Loucy (cell line): ENCODE measurements at regions not wholly inside any gene's neighbourhood (a gene's known extent, or its start where the extent isn't known, plus 50 kb on each side); places are given as distances from the start of the nearest gene placed in this dataset.
A peak's percentile ranks its signal among the peaks of the same experiment; 100 is the strongest.

Source experiments
- H2AFZ ChIP-seq: fragments of 200-600 bp; sonication (generic); 2 replicates; pipeline ENCODE4 v1.6.0; 2016; ENCODE audit warnings: antibody characterized with exemption, mild to moderate bottlenecking, low read length, moderate library complexity
- H3F3A ChIP-seq: fragments of 200-600 bp; 2 replicates; pipeline ENCODE4 v1.6.0; 2016; ENCODE audit warnings: antibody characterized with exemption, low read depth, mild to moderate bottlenecking
- H3K27me3 ChIP-seq: fragments of 200-600 bp; sonication (generic); 2 replicates; pipeline ENCODE4 v1.6.1; 2014; ENCODE audit warnings: low read length, mild to moderate bottlenecking; ENCODE audit not compliant: insufficient read depth, poor library complexity, severe bottlenecking
- H3K36me3 ChIP-seq: fragments of 200-600 bp; sonication (generic); 2 replicates; pipeline ENCODE4 v1.6.1; 2016; ENCODE audit warnings: low read length; ENCODE audit not compliant: insufficient read depth
- H3K4me1 ChIP-seq: fragments of 200-600 bp; sonication (generic); 2 replicates; pipeline ENCODE4 v1.5.1; 2014; ENCODE audit warnings: low read length, mild to moderate bottlenecking; ENCODE audit not compliant: insufficient read depth, poor library complexity, severe bottlenecking
- H3K4me2 ChIP-seq: fragments of 200-600 bp; sonication (generic); 2 replicates; pipeline ENCODE4 v1.6.0; 2014; ENCODE audit warnings: antibody characterized with exemption, low read length, low read depth, mild to moderate bottlenecking; ENCODE audit not compliant: poor library complexity, severe bottlenecking
- H3K4me3 ChIP-seq: fragments of 200-600 bp; sonication (generic); 2 replicates; pipeline ENCODE4 v1.5.1; 2014; ENCODE audit warnings: low read length, mild to moderate bottlenecking, mixed read lengths; ENCODE audit not compliant: poor library complexity, severe bottlenecking
- H3K79me2 ChIP-seq: fragments of 200-600 bp; sonication (generic); 2 replicates; pipeline ENCODE4 v1.6.1; 2014; ENCODE audit warnings: low read length; ENCODE audit not compliant: insufficient read depth
- H3K9ac ChIP-seq: fragments of 200-600 bp; sonication (generic); 2 replicates; pipeline ENCODE4 v1.6.0; 2014; ENCODE audit warnings: mild to moderate bottlenecking, low read depth, low read length, moderate library complexity; ENCODE audit not compliant: poor library complexity, severe bottlenecking
- H3K9me2 ChIP-seq: fragments of 200-600 bp; sonication (generic); replicated peaks from 2 replicates; pipeline ENCODE4 v1.6.1; 2016; ENCODE audit warnings: low read depth, low read length, mixed read lengths
- H3K9me3 ChIP-seq: fragments of 200-600 bp; sonication (generic); 2 replicates; pipeline ENCODE4 v1.6.1; 2014; ENCODE audit warnings: mild to moderate bottlenecking, antibody characterized with exemption, low read length, low read depth; ENCODE audit not compliant: insufficient read depth
- H4K20me1 ChIP-seq: fragments of 200-600 bp; sonication (generic); 2 replicates; pipeline ENCODE4 v1.6.0; 2014; ENCODE audit warnings: antibody characterized with exemption, low read length, mild to moderate bottlenecking; ENCODE audit not compliant: insufficient read depth, poor library complexity, severe bottlenecking
- CTCF ChIP-seq: fragments of 200-600 bp; sonication (generic); conservative IDR thresholded peaks from 2 replicates; pipeline ENCODE4 v1.5.1; 2014; ENCODE audit warnings: mild to moderate bottlenecking, antibody characterized with exemption, low read length
- EZH2phosphoT487 ChIP-seq: fragments of 200-600 bp; IDR thresholded peaks from 2 replicates; pipeline ENCODE4 v1.6.1; 2018; ENCODE audit warnings: antibody characterized with exemption, mild to moderate bottlenecking, moderate library complexity, borderline replicate concordance

GRCh38 chr13:68323124-68323523 lies 1093.0 kb upstream of the PCDH9 start:
- H3K4me3 ChIP-seq, result no peak overlapping the region
- no peaks in the 10 kb centered on the region for H3K27me3 ChIP-seq
- H3K4me2 ChIP-seq, result no peak overlapping the region
- no peaks in the 10 kb centered on the region for H4K20me1 ChIP-seq
- H3K36me3 ChIP-seq, result no peaks in the 10 kb centered on the region
- H3K9me3 ChIP-seq, result peaks cover 3% of the 10 kb centered on the region; the same call in 1 of the 2 replicates
- no peaks in the 10 kb centered on the region for H3K9me2 ChIP-seq
- H3K79me2 ChIP-seq, result no peaks in the 10 kb centered on the region
- no peaks in the 10 kb centered on the region for H3K4me1 ChIP-seq
- TF ChIP-seq CTCF, result no peak
- TF ChIP-seq EZH2phosphoT487, result no peak
- no peak overlapping the region for H3K9ac ChIP-seq
- no peak overlapping the region for H2AFZ ChIP-seq
- H3F3A ChIP-seq, result no peaks in the 10 kb centered on the region

GRCh38 chr13:68319384-68319783 lies 1089.2 kb upstream of the PCDH9 start:
- H3K4me3 ChIP-seq, result no peak overlapping the region
- H3K9me3 ChIP-seq, result peaks cover 3% of the 10 kb centered on the region; the same call in 1 of the 2 replicates
- no peaks in the 10 kb centered on the region for H3F3A ChIP-seq
- no peak overlapping the region for H3K4me2 ChIP-seq
- H3K79me2 ChIP-seq, result no peaks in the 10 kb centered on the region
- H3K27me3 ChIP-seq, result no peaks in the 10 kb centered on the region
- no peaks in the 10 kb centered on the region for H3K36me3 ChIP-seq
- no peak overlapping the region for H2AFZ ChIP-seq
- no peaks in the 10 kb centered on the region for H3K4me1 ChIP-seq
- no peaks in the 10 kb centered on the region for H4K20me1 ChIP-seq
- H3K9ac ChIP-seq, result no peak overlapping the region
- H3K9me2 ChIP-seq, result no peaks in the 10 kb centered on the region
- no peak for TF ChIP-seq EZH2phosphoT487
- TF ChIP-seq CTCF, result no peak

- no peaks in the 10 kb centered on the region for H3K79me2 ChIP-seq
- no peaks in the 10 kb centered on the region for H3K9me3 ChIP-seq
- H3K4me1 ChIP-seq, result no peaks in the 10 kb centered on the region
- H4K20me1 ChIP-seq, result no peaks in the 10 kb centered on the region
- no peak overlapping the region for H3K4me2 ChIP-seq
- no peak overlapping the region for H3K9ac ChIP-seq
- H3K27me3 ChIP-seq, result no peaks in the 10 kb centered on the region
- TF ChIP-seq EZH2phosphoT487, result no peak
- peak; percentile 74 for TF ChIP-seq CTCF
- H3F3A ChIP-seq, result no peaks in the 10 kb centered on the region
- no peaks in the 10 kb centered on the region for H3K36me3 ChIP-seq
- H2AFZ ChIP-seq, result no peak overlapping the region
- no peaks in the 10 kb centered on the region for H3K9me2 ChIP-seq
- no peak overlapping the region for H3K4me3 ChIP-seq
Observed at GRCh38 chr13:68304286-68304893, 1074.3 kb upstream of the PCDH9 start.
